Heart right ventricle (tissue), 16 donors: ENCODE measurements at regions not wholly inside any gene's neighbourhood (a gene's known extent, or its start where the extent isn't known, plus 50 kb on each side); places are given as distances from the start of the nearest gene placed in this dataset.

ENCODE experiments used
- ATAC-seq, 8 donors: fragments of 200-7000 bp; cut with Tn5 transposase; one replicate each; pipeline ENCODE4 v1.9.1; 2020; ENCODE audit warnings: mild to moderate bottlenecking in 8 of 8, moderate library complexity in 8 of 8, moderate number of reproducible peaks in 1 of 8
- DNase-seq, 2 donors: peaks; one replicate each; pipeline ENCODE4 v3.0.0-alpha.2; 2020
- H3K27ac ChIP-seq, 10 donors: fragments of 200-600 bp; sonication (generic) in 2 of 10; one replicate each; pipeline versions ENCODE4 v1.5.0 to v1.8.0; 2020 to 2022; ENCODE audit warnings: mild to moderate bottlenecking in 3 of 10
- H3K27me3 ChIP-seq, 7 donors: fragments of 200-600 bp; one replicate each; pipeline ENCODE4 v1.8.0; 2021 to 2022; ENCODE audit warnings: mild to moderate bottlenecking in 2 of 7
- H3K36me3 ChIP-seq, 9 donors: fragments of 200-600 bp; sonication (generic) in 1 of 9; one replicate each; pipeline versions ENCODE4 v1.5.0 to v1.8.0; 2020 to 2022; ENCODE audit warnings: mild to moderate bottlenecking in 2 of 9
- H3K4me1 ChIP-seq, 9 donors: fragments of 200-600 bp; sonication (generic) in 1 of 9; one replicate each; pipeline versions ENCODE4 v1.5.0 to v1.8.0; 2020 to 2022; ENCODE audit warnings: mild to moderate bottlenecking in 4 of 9
- H3K4me3 ChIP-seq, 10 donors: fragments of 200-600 bp; sonication (generic) in 2 of 10; one replicate each; pipeline versions ENCODE4 v1.5.0 to v1.8.0; 2020 to 2022; ENCODE audit warnings: mild to moderate bottlenecking in 7 of 10, moderate library complexity in 2 of 10
- H3K9me3 ChIP-seq, 11 donors: fragments of 200-600 bp in 10 of 11; sonication (generic) in 2 of 11; one replicate each; pipeline versions ENCODE4 v1.5.0 to v1.8.0; 2013 to 2022; ENCODE audit warnings: mild to moderate bottlenecking in 2 of 11, control low read depth in 1 of 11, moderate library complexity in 1 of 11
- WGBS, 2 donors: extraction: QIAGEN DNeasy Blood & Tissue Kit; methylation state at CpG; one replicate each; pipeline ENCODE4 v1.1.7; 2013; ENCODE audit warnings: inconsistent platforms in 1 of 2; 5-methylcytosine and 5-hydroxymethylcytosine counted together
- intact Hi-C, 10 donors: fragments of 100-400 bp; cut with DNase I; formaldehyde crosslinking; loops; one replicate each; pipeline versions ENCODE4 v1.11.1 to v1.14.2; 2022
- TF ChIP-seq, protein P1 (sequence below), 9 donors: fragments of 200-600 bp; sonication (generic) in 2 of 9; IDR thresholded peaks; one replicate each; pipeline versions ENCODE4 v1.5.0 to v1.8.0; 2021 to 2022; ENCODE audit warnings: antibody characterized with exemption in 9 of 9, mild to moderate bottlenecking in 5 of 9, moderate library complexity in 1 of 9
- donor health status: Arrhythmogenic right ventricular cardiomyopathy.
- donor health status: ischemic (EF 13 %, LVEDD 7.1; RV severe dilation, severe dysfunction).
- donor health status: healthy with polysubstance abuse.
- donor health status: DM: no; HTN: yes; CAD: no.
- donor health status: DM: no; HTN: no; CAD: no.
- donor health status: ischemic (EF 25% LVEDD 6.9; RV normal size, moderate dysfunction).
- donor health status: ischemic (EF 25% LVEDD 5.7; RV mildly dilated, moderate dysfunction).
- donor health status: healthy.
- donor health status: DM: yes; HTN: yes; CAD: no.
- donor health status: Ischemic cardiomyopathy.
- donor health status: ischemic (EF 35%, LVEDD 5.7; RV mildly dilated, moderate dysfunction).
- donor health status: nonischemic (EF 11% LVEDD 7.7; RV severe dilation, severe dysfunction).
- donor health status: DM: yes; HTN: yes; CAD: no.
- donor health status: PGD.
- donor health status: ischemic (EF 29% LVEDD 5.4; RV normal size, mild dysfunction).
- donor health status: nonischemic (EF 23%, LVEDD 6.1; RV moderate dilation, normal function).

DNA sequence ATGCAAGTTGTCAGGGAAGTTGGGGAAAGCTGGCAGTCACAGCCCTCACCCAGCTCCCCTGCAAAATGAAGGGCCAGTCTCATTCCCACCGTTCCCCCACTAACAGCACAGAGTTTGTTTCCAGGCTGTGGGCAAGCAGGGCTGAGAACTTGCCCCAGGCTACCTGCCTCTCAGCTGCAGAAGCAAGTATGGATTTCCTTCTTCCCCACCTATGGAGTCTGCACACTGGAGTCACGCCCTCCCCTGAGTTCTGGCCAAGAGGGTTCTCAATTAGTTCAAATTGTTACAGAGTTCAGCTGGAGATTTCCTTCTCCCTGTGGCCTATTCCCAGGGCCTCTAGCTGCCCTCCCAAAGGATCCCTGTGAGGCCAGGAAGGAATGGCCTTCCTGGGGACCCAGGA lies 90.1 kb upstream of the ATP11B start:
- 82 to 84% methylated on average over 2 of the region's 2 CpGs for WGBS, 2 donors
- DNase-seq (no peak), ATAC-seq (no peak)
- intact Hi-C loops, result no loop called here
- Histone ChIP-seq H3K36me3 (no peaks in the 10 kb centered on the region), H3K4me1 (no peaks in the 10 kb centered on the region), H3K9me3 (no peaks in the 10 kb centered on the region), H3K27ac (no peak overlapping the region), H3K4me3 (no peak overlapping the region), H3K27me3 (peaks cover 0 to 15% (median 6%) of the 10 kb centered on the region in 7 donors)
- TF ChIP-seq, protein P1, sequence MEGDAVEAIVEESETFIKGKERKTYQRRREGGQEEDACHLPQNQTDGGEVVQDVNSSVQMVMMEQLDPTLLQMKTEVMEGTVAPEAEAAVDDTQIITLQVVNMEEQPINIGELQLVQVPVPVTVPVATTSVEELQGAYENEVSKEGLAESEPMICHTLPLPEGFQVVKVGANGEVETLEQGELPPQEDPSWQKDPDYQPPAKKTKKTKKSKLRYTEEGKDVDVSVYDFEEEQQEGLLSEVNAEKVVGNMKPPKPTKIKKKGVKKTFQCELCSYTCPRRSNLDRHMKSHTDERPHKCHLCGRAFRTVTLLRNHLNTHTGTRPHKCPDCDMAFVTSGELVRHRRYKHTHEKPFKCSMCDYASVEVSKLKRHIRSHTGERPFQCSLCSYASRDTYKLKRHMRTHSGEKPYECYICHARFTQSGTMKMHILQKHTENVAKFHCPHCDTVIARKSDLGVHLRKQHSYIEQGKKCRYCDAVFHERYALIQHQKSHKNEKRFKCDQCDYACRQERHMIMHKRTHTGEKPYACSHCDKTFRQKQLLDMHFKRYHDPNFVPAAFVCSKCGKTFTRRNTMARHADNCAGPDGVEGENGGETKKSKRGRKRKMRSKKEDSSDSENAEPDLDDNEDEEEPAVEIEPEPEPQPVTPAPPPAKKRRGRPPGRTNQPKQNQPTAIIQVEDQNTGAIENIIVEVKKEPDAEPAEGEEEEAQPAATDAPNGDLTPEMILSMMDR (IDR thresholded peaks at IDR 0.05), result no peak

DNA sequence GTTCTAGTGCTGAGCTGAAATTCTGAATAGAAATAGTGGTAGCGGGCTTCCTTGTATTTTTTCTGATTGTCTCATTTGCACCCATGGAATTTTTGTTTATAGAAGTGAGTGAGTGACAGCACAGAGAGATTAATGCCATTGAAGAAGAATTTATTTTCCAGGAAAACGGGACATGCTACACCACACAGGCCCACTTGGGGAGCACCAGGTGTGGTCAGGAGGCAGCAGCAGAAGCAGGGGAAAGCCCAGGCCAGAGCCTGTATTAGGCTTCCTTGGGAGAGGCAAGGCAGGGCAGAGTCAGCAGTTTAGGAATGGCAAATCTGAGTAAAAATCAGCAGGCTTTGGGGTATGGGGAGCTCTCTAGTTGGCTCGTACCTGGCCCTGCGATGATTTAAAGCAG lies 88.4 kb upstream of the ATP11B start:
- DNase-seq (no peak), ATAC-seq (no peak)
- intact Hi-C loops, result no loop called here
- Histone ChIP-seq H3K4me3 (no peak overlapping the region), H3K27me3 (peaks cover 0 to 15% (median 6%) of the 10 kb centered on the region in 7 donors), H3K36me3 (no peaks in the 10 kb centered on the region), H3K27ac (no peak overlapping the region), H3K4me1 (no peaks in the 10 kb centered on the region), H3K9me3 (no peaks in the 10 kb centered on the region)
- WGBS, 2 donors, result 66 to 76% methylated on average over 4 of the region's 4 CpGs
- TF ChIP-seq, protein P1 (IDR thresholded peaks at IDR 0.05), result no peak

DNA sequence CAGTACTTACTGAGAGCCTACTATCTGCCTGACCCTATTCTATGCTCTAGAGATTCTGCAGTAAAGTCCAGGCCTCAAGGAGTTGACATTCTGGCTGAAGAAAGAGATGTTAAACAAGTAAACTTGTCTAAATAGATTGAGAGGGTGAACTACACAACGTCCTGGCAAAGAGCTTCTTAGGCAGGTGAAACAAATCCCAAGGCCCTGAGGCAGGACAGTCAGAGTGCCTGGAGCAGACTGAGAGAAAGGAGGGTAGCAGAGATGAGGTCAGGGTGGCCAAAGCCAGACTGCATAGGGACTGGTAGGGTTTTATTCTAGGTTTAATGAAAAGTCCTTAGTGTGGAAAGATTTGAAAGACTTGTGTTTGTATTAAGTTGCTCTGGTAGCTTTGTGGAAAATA lies 84.5 kb upstream of the ATP11B start:
- H3K27me3 ChIP-seq, result peaks cover 0 to 9% (median 2%) of the 10 kb centered on the region in 7 donors
- H3K27ac ChIP-seq, result no peak overlapping the region
- no peaks in the 10 kb centered on the region for H3K36me3 ChIP-seq
- TF ChIP-seq, protein P1 (IDR thresholded peaks at IDR 0.05), result no peak
- H3K9me3 ChIP-seq, result no peaks in the 10 kb centered on the region
- H3K4me3 ChIP-seq, result no peak overlapping the region
- peaks cover 0 to under 1% (median 0%) of the 10 kb centered on the region in 9 donors for H3K4me1 ChIP-seq
- no peak for DNase-seq
- 55 to 64% methylated on average over 1 of the region's 1 CpG for WGBS, 2 donors
- ATAC-seq, result no peak
- intact Hi-C loops, result no loop called here

DNA sequence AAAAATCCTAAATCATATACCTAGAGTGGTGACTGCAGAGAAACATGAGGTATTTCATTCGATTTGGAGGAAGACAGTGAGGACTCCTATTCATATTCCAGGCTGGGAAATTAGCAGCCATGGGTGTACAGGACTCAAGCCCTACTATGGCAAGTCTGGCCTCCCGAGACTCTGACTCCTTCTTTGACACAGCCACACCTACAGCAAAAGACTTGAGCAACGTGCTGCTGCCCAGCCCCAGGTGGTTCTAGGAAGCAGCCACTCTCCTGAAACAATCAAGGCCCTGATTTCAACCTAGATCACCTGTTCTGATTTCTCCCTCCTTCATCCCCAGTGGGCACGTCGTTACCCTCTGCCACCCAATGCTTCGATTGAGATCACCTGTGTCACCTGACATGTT lies 84.0 kb upstream of the ATP11B start:
- no peaks in the 10 kb centered on the region for H3K9me3 ChIP-seq
- H3K4me1 ChIP-seq, result peaks cover 0 to 5% (median 2%) of the 10 kb centered on the region in 9 donors
- ATAC-seq (no peak), DNase-seq (no peak)
- H3K36me3 ChIP-seq, result no peaks in the 10 kb centered on the region
- peaks cover 0 to 6% (median 0%) of the 10 kb centered on the region in 7 donors for H3K27me3 ChIP-seq
- intact Hi-C loops, result no loop called here
- WGBS, 2 donors, result 83 to 86% methylated on average over 6 of the region's 6 CpGs
- no peak overlapping the region for H3K27ac ChIP-seq
- H3K4me3 ChIP-seq, result no peak overlapping the region
- TF ChIP-seq, protein P1 (IDR thresholded peaks at IDR 0.05), result no peak
